HG02642 (cell line): ENCODE measurements at regions not wholly inside any gene's neighbourhood (a gene's known extent, or its start where the extent isn't known, plus 50 kb on each side); places are given as distances from the start of the nearest gene placed in this dataset.
"Not testable (repeated sequence)": the region's sequence is repeated elsewhere in the genome, so short reads cannot be mapped to it uniquely, and the experiment has no call there.

Source experiments
- ATAC-seq: cut with Tn5 transposase; IDR thresholded peaks from one replicate; pipeline ENCODE4 v1.9.1; 2021; ENCODE audit warnings: mild to moderate bottlenecking; ENCODE audit not compliant: unreplicated experiment, poor library complexity

DNA sequence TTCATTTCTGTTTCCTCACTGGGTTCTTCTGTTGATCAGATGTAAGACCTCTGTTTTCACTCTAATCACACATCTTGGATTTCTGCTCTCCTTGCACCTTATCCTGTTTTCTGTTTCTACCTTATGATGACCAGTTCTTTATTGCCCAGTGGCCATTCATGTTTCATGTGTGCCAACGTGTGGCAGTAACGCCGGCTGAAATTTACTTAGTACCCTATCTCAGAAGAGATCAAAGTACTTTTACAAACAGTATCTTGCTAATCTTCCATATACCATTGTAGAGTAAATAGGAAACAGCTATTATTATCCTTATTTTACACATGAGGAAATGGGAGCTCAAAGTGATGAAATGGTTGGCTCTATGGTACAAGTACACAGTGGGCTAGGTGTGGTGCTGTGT is 74.0 kb downstream of the GATA3 start:
- no peak for ATAC-seq

DNA sequence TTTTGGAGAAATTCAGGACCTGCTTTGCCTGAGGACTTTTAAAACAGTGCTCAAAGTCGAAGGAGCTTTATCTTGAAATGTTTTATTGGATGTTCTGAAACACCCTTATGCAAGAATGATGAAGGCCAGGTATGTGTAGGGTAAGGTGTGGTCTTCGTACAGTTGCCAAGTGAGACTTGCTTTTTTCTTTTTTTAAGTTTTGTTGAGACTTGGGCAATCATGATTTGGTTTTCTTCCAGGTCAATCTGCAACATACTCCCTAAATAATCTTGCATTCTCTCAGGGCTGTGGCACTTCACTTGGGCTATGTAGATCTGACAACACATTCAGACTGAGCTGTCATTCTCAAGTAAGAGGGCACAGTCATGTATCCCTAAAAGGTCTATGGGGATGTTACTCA is 75.0 kb downstream of the GATA3 start:
- no peak for ATAC-seq

DNA sequence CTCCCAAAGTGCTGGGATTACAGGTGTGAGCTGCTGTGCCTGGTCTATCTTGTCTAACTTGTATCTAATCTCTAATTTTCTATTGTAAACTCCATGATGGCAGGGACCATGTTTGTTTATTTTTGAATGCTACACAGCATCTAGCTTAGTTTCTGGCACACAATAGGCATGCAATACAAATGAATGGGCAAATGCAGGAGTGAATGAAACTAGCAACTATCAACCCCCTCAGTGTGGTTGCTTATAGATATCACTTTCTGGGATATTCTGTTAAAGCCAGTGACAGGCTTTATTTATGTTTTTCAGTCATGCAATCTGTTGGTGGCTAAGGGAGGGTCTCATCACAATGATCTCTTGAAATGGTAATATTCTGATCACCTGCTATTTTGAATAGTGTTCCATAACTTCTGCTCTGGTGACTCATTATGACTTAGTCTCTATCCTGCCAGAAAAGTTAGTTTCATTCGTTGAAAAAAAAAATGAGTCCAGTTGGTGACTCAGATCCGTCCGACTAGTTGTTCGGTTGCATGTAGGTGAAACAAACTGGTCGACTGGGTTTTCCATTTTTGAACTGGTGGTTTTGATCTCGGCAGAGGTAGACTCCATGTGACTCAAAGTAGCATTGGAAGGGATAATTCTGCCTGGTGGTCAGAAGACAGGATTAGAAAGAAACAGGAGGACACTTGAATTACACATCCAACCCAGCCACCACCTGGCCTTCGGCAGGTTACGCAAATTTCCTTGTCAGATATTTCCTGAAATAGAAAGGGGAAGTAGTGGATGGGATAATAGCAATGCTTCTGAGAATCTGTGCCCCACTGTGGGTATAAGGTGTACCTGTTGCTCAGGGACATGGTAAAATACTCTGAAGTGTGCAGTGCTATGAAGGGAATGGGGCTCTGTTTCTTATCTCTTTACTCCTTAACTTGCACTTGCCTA is 76.8 kb downstream of the GATA3 start:
- ATAC-seq, result peak; percentile 62

DNA sequence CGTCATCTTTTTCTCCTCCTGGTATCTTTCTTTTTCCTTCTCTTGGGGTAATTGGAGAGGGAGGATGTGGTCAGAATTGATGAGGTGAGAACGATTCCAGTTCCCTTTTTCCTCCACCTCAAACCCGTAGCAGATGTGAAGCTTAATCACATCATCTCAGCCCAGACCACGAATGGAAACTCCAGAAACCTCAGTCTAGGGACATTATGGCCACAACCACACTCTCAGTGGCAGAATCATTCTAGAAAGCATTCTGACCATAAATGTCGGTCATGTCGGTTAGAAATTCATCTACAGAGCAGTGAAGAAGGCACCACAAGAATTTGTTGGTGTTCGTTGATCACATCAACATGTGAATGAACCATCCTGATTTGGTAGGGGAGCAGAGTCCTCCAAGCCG is 78.7 kb downstream of the GATA3 start:
- peak; percentile 65 for ATAC-seq

DNA sequence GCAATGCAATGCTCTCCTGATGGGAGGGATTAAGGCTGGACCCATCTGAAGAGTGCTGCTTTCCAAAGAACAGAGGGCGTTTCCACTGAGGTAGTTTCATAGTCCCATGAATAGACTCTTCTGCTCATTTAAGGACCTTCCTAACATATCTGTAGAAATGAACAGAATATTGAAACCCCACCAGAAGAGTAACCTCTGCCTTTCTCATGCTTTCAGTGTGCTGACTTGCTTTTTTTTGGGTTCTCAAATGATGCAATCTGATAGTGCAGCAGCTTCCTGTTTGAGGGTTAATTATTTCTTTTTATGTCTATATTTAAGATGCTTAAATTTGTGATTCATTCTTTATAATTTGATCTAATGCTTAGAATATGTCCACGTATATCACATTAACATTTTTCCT is 82.2 kb downstream of the GATA3 start:
- ATAC-seq, result no peak

DNA sequence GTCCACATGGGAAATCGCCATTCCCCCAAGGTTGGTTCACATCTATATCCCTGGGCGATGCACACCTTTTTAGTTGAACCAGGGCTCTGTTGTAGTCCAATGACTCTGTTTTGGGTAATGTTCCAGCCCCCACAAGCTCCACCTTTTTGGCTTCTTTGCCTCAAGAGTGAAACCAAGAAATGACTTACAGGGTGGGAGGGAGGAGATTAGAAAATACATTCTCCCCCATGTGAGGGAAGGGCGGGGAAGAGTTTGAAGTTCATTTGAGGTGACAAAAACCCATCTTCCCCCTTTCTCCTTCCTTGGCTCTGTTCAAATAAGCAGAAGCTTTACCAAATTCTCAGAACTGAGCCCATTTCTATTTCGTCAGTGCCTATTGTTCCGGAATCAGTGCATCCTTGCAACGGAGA is 82.8 kb downstream of the GATA3 start:
- no peak for ATAC-seq

DNA sequence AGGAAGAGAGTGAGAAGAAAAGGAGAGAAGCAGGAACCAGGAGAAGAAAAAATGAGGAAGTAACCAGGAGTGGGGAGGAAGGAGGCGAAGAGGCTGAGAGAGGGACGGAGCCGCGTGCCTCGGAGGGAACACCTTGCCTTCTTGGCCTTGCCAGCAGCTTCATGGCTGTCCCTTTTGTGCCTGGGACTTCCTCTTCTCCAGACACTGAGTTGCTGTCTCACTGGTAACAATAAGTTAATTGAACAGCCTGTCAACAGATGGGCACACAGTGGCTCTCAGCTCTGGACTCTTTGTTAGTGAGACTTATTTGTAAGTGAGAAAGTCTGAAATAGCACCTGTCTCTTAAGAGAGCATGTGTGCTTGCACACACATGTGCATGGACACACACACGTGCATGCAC is 83.2 kb downstream of the GATA3 start:
- no peak for ATAC-seq

DNA sequence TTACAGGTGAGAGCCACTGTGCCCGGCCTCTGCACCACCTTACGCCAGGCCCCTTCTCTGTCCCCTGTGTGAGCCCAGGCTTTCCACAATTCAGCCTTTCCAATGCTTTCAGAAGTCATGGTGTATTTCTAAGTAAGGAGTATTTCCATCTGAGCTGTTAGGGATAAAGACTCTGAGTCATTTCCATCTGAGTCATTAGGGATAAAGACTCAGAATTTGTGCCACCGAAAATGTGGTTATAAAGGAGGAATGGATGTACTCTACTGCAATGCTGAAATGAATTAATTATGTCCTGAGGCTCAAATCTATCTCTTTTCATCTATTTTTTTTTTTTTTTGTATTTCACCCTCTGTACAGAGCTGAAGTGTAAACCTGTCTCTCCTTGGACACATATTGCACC is 84.0 kb downstream of the GATA3 start:
- ATAC-seq, result no peak

DNA sequence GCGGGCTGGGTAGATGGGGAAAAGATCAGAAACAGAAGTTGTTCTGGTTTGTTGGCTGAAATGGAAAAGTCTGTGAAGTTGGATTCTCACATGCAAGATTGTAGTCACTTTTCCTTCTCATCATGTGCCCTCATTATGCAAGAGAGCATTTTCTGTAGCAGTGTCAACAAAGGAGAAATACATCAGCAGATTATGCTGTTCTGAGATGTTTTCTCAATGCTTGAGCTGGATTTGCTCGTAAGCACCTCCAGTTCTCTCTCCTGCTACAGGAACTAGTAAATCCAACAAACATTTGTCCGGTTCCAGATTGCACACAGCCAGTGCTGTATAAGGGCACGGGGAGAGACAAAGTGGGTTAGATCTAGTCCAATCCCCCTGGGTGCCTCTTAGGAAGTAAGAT is 90.0 kb downstream of the GATA3 start:
- ATAC-seq, result no peak

DNA sequence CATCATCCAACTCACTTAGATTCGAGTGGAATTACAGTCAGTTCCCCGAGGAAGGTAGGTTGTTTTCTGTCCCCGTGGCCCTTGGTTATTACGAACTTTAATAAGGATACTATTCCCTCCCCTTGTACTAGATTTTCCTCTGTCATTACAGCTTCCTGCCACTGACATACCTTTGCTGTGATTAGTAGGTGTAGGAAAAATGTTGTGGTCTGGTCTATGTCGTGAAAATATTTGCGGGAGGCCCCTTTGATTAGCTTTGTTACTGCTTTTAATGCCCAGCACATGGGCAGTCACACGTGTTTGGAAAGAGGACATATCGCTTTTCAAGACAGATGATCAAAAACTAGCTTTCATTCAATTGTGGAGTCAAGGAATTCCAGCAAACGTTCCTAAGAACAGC is 92.2 kb downstream of the GATA3 start:
- ATAC-seq, result no peak

DNA sequence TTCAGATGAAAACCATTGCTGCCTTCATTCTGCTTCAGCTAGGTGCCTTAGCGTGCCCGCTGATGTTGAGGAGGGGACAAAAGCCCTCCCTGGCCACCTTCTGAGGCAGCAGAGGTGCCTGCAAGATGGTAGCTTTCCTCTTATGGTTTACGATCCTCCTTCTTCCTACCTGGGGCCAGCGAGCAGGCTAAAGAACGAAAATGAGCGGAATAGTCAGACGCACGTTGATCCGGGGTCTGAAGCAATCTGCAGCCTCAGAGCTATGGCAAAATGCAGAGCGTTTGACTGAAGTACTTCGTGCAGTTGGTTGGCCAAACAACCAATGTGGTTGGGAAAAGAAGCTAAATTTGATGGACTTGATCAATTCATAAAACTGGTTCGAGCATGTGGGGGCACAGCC is 95.5 kb downstream of the GATA3 start:
- ATAC-seq, result no peak

DNA sequence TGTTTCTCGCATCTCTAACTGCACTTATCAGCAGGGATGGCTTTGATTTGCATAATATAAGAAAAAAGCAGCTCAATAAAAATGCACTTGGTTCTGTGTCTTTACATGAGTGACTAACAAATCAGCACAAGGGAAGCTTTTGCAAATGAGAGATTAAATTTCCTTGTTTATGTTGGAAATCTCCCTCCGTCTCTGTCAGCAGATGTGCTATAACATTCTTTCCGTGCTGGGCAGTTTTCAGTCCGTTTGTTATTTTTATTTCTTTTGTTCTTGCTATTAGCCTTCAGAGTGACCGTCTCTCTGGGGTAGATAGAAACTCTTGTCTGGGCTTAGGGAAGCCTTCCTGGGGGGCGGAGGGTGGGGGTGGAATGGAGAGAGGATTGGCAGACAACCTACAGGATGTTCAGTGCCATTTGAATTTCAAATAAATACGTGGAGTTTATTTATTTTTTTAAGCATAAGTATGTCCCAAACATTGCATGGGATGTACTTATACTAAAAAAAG is 96.0 kb downstream of the GATA3 start:
- ATAC-seq, result no peak

DNA sequence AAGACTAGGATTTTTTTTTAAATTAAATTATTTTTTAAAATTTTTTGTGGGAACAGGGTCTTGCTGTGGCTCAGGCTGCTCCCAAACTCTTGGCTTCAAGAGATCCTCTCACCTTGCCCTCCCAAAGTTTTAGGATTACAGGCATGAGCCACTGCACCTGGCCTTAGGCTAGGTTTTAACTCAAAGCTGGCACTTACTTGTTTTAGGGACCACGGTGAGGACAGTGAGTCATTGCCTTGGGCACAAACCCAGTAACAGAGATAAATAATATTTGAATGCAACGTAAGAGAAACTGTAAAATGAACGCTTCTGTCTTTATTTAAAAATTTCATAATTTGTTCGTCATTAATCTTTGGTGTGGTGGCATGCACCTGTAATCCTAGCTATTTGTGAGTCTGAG is 96.6 kb downstream of the GATA3 start:
- ATAC-seq, result no peak

DNA sequence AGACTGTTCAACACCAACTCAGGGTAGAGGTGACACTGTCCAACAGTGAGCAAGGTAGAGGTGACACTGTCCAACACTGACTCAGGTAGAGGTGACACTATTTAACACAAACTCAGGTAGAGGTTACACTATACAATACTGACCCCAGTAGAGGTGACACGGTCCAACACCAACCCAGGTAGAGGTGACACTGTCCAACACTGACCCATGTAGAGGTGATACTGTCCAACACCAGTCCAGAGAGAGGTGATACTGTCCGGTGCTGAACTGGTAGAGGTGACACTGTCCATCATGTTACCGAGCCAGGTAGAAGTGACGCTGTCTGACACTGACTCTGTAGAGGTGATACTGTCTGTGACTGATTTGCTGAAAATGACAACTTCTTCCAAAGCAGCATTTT is 102.4 kb downstream of the GATA3 start:
- ATAC-seq, result no peak

DNA sequence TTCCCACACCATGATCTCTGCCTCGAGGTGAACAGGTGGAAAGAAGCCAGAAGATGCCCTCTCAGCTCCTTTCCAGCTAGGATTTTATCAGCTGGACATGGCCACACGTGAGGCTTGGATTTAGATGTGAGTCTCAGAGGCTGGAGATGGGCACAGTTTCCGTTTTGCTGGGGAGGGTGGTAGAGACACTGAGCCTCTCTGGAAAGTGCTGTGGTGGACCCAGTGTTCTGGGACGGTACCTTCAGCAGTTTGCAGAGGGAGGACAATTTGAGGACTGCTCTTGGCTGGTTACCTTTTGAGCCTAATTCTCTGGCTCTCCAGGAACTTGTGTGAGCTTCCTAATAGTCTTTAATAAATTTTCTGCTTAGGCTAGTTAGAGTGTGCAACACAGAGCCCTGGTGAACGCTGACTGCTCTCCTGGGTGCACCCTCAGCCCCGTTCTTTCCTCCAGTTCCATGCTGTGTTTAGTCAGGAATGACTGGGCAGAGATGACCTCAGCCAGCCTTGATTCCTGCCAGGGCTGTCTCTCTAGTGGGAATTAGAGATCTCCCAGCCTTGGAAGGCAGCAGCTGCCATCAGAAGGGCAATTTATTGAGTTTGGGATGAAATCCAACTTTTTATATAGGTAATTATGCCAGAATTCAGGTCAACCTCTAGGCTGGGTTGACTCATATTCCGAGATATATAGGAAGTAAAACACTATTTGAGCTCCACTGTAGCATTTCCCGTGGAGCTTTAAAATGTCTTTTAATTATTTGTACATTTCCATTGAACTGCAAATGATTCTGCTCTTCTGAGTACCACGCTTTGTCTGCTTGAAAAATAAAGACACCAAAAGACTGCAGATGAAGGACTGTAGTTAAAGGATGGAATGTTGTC is 103.9 kb downstream of the GATA3 start:
- no peak for ATAC-seq

DNA sequence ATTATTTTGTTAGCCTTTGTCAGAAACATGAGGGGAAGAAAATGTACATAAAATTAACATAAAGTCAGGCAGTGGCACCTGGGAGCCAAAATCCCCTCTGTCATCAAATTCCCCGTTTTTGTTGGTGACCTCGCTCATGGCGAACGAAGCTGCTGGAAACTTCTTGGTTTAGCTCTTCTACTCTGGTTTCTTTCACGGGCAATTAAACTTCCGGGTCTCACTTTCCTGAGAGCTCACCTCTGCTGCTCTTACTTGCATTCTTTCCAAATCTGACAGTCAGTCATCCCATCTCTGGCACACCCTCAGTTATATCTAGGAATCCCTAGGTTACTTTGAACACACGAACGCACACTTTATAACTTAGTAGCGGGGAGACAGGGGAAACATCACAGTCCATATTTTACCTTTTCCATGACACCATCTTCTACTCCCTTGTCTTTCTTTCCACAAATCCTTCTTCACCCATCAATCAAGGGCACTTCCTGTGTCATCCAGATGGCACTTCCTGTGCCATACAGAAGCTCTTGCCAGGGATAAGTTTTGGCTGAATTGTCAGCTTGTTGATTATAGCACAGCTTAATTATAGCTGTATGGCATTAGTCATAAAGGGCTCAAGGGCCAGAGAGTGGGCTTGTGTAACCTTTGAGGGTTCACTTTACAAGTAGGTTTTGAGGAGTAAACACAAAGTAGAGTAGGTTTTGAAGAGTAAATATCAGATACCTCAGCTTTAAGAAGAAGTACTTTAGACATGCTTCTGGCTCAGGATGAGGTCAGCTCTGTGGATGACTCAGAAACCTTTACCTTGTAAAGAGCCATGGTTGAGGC is 105.1 kb downstream of the GATA3 start:
- ATAC-seq, result no peak

DNA sequence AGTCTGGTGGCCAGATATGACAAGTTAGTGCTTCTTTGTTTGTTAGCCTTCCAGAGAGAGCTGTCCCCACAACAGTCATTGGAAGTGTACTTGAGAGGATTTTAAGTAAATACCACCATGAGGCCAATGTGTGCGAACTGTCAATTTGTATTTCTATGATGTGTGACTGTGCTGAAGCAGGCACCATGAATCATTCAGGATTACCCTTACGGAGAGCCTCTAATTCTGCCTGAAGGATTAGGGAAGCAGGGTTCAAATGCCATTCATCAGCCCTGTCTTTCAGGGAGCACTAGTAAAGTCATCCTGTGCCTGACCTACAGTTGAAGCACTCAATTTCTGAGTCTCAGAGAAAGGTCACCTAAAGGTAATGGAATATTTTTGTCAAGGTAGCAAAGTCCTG is 109.3 kb downstream of the GATA3 start:
- ATAC-seq, result no peak

DNA sequence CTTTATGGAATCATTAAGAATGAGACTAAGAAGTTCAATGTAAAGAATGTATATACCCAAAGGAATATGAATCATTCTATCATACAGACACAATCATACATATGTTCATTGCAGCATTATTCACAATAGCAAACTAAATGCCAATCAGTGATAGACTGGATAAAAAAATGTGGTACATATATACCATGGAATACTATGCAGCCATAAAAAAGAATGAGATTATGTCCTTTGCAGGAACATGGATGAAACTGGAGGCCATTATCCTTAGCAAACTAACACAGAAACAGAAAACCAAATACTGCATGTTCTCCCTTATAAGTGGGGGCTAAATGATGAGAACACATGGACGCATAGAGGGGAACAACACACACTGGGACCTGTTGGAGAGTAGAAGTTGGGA is 110.2 kb downstream of the GATA3 start:
- ATAC-seq, result not testable (repeated sequence)

DNA sequence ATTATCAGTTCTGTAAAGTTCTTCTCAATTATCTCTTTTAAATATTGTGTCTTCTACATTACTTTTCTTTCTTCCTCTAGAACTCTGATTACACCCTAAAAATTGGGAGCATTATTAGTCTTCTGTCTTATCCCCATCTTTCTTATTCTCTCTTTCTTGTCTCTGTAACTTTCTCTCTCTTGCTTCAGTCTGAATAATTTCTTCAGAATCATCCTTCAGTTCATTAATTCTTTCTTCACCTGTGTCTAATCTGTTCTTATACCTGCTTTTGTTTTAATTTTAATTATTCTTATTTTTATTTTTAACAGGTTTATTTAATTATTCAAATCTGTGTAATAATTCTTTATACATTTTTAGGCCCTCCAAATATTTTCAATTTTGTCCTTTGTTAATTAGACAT is 114.3 kb downstream of the GATA3 start:
- ATAC-seq, result no peak

DNA sequence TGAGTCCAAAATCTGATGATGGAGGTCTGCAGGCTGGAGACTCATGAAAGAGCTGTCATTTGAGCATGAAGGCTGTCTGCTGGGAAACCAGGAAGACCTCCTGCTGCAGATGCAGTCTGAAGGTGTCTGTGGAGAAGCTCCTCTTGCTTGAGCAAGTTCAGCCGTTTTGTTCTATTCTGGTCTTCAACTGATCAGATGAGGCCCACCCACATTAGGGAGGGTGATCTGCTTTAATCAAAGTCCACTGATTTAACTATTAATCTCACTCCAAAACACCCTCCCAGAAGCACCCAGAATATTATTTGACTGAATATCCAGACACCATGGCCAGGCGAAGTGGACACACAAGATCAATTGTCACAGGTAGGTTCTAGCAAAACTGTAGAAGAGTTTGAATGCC is 116.5 kb downstream of the GATA3 start:
- ATAC-seq, result no peak
